ENCODE measurements at regions not wholly inside any gene's neighbourhood (a gene's known extent, or its start where the extent isn't known, plus 50 kb on each side); places are given as distances from the start of the nearest gene placed in this dataset.
"Not testable (repeated sequence)": the region's sequence is repeated elsewhere in the genome, so short reads cannot be mapped to it uniquely, and the experiment has no call there.

DNA sequence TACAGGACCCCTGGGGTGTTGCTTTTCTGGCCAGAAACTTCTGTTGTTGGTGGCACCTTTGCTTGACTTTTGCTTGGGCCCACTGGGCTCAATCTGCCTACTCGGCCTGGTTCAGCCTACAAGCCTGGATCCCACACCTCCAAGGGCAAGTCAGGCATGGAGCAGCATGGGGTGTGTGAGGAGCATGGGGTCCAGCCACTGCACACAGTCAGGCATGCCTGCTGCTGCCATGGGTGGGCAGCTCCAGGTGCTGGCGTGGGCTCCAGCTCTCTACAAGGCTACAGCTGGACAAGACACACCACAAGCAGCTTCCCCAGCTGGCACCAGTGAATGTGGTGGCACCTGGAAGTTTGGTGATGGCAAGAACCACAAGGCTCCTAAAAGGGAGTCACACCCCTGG, 1683.1 kb upstream of the ADGRL3 start:
- FAIRE-seq: no peak

DNA sequence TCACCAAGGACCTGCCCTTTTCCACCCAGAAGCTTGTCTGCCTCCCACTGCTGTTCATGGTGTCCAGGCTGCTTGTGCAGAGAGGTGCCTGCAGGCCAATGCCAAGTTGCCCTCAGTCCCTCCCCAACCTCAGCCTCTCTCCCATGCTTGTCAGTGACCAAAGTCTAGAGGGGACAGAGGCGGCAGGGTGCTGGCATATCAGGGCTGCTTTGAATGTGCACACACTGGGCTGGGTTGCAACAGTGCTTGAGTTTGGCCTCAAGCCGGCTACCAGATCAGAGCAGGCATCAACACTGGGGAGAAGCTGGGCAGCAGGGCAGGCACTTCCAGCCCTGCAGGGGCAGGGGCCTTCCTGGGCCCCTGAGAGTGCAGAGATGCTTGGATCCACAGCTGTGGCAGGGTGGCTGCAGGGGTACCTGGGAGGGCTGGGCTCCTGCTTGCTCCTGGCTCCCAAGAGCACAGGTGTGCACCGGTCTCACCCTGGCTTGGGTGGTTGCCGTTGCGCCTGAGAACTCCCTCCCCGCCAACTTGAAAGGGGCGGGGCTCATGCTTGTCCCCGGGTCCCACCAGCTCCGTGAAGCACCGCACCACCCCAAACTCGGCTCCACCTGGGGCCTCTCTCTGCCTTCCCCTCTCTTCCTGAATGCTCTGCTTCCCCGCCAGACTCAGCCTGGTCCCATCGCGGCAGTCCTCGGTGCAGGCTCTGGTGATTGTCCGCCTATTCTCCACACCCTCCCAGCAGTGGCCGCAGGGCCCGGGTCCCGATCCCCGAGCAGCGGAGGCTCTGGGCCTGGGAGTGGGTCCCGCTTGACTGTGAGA, 1681.9 kb upstream of the ADGRL3 start:
- no peak for FAIRE-seq

DNA sequence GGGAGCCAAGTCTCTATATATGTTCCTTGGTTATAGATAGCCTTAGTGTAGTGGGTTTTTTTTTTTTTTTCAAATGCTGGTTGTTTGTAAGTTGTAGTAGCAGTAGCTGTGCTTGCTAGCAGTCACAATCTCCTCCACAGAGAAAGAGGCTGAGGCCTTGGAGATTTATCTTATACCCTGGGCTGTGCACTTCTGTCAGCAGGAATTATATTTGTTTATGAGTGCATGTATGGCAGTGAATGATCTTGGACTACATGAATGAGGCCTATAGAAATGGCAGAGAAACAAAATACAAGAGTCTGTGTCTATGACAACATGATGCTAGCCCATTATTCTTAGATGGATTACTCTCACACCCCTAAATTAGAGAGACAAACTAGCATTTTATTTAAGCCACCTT, 1674.2 kb upstream of the ADGRL3 start:
- FAIRE-seq: no peak

DNA sequence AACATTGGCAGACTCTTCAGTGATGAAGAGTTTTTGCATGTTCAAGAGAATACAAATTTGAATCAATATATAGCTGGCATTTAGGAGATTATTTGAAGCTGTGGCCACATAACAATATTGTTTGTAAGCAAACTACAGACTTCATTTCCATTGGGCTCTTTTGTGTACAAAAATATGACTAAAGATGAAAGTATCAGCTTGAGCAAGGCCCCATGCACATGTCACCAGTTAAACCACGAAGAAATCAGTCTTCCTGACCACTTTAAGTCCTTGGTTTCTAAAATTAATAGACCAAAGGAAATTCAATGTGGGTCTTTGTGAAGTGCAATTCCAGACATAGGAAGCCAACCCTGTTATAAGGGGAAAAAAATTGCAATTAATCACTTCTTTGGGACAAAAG, 1664.6 kb upstream of the ADGRL3 start:
- no peak for FAIRE-seq

DNA sequence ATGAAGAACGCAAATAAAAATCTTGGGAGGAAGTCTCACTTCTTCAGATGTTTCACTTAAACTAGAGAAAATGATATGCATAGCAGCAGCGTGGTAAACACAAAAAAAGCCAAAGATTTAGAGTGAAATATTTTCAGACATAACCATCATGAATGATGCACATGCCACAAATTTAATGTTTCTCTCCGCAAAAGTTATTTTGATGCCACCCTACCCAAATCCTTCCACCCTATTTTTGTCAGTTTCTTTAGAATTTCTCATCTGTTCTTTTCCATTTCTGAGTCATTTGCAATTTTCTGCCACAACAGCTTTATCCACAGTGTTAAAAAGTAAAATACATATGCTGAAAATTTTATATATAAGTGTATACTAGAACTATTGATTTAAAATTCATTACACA, 1663.7 kb upstream of the ADGRL3 start:
- no peak for FAIRE-seq

DNA sequence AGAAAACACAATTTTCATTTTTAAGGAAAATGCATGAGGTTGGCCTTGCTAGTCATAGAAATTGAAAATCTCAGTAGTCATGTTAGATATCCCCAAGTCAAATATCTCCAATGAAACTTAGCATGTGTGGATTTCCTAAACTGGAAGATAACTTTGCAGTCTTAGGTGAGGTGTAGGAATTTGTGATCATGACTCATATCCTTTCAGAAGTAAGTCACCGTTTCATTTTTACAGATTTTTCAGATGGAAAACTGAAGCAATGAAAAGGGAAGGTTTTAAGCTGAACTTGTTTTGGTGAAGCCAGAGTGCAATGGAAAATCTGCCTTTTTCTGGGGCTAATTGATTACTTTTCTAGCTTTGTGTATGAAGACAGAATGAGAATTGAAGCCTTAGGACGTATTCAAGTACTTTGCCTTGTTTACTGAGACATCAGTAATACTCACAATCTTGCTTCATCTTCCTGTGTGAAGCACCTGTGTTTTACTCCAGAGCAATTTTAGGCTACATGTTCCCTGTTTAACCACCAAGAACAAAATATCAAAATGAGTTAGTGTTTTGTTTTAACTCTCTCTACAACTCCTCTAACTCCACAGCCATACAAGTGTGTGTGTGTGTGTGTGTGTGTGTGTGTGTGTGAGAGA, 1662.8 kb upstream of the ADGRL3 start:
- no peak for FAIRE-seq

DNA sequence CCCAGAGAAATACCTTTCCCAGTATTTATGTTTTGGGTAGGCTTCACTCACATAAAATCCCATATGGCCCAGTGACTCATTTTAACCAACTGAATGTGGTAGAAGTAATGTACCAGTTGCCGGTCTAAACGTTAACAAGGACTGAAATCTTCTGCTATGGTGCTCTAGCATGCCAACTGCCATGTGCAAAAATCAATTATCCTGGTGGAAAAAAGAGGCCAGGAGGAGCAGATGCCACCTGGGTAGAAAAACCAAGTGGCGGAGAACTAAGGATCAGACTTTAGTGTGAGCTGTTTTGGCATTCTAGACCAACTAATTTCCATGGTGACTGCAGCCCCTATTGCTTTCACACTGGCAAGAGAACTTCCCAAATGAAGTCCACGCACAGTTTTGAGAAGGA, 1660.7 kb upstream of the ADGRL3 start:
- no peak for FAIRE-seq

DNA sequence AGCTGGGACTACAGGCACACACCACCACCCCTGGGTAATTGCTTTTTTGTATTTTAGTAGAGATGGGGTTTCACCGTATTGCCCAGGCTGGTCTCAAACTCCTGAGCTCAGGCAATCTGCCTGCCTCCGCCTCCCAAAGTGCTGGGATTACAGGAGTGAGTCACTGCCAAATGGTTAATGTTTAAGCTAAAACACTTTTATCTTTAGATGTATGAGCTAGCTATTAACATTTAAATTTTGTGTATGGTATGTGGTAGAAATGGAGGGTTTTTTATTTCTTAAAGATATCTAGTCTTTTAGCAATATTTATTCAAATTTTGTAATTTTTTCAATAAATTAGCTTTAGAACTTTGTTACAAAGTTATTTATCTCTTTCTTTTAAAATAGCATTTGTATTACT, 1659.8 kb upstream of the ADGRL3 start:
- FAIRE-seq: no peak

DNA sequence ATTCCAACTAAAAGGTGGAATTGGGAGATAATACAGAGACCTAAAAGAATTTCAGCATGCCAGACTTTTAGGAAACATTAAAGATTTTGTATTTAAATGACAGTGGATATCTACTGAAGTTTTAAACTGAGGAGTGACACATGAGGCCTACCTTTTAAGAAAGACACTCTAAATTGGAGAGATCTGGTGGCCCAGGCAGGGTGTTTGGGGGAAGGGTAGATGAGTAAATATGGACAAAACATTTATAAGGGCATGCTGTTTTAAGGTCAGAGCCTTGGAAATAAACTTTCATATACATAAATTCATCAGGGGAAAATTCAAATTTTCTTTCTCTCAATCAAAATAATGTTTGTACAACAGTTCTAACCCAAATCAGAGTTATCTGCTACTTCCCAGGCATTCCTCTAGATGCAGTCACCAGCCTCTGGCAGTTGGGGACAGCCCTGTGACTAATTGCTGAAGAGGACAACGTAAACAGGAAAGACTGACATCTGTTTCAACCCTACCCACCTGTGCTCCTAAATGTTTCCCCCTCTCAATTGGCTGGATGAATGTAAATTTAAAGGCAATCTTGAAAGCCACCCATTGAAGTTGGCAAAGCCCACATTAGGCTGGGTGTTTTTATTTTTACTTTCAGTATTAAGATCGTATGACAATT, 1646.9 kb upstream of the ADGRL3 start:
- FAIRE-seq: no peak

DNA sequence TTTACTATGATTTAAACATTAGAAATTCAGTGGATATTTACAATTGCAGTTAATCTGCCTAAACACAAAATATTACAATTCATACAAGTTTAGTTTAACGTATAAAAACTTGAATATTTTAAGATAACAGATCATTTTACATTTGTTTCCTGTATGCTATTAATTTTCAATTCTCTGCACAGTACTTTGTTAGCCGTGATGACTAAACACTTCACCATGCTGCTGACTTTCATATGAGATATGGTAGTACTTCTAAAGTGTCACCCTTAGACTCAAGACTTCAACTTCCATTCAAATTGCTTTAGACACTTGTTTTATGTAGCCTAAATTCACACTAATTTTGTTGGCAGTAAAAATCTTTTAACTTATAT, 1646.4 kb upstream of the ADGRL3 start:
- no peak for FAIRE-seq

DNA sequence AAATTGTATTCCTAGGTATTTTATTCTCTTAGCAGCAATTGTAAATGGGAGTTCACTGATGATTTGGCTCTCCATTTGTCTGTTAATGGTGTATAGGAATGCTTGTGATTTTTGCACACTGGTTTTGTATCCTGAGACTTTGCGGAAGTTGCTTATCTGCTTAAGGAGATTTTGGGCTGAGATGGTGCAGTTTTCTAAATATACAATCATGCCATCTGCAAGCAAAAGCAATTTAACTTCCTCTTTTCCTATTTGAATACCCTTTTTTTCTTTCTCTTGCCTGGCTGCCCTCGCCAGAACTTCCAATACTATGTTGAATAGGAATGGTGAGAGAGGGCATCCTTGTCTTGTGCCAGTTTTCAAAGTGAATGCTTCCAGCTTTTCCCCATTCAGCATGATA, 1643.9 kb upstream of the ADGRL3 start:
- not testable (repeated sequence) for FAIRE-seq

DNA sequence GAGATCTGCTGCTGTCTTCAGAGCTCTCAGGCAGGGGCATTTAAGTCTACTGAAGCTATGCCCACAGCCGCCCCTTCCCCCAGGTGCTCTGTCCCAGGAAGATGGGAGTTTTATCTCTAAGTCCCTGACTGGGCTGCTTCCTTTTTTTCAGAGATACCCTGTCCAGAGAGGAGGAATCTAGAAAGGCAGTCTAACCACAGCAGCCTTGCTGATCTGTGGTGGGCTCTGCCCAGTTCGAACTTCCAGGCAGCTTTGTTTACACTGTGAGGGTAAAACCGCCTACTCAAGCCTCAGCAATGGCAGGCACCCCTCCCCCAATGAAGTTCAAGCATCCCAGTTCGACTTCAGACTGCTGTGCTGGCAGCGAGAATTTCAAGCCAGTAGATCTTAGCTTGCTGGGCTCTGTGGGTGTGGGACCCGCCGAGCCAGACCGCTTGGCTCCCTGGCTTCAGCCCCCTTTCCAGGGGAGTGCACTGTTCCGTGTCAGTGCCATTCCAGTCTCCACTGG, 1639.9 kb upstream of the ADGRL3 start:
- FAIRE-seq: not testable (repeated sequence)

DNA sequence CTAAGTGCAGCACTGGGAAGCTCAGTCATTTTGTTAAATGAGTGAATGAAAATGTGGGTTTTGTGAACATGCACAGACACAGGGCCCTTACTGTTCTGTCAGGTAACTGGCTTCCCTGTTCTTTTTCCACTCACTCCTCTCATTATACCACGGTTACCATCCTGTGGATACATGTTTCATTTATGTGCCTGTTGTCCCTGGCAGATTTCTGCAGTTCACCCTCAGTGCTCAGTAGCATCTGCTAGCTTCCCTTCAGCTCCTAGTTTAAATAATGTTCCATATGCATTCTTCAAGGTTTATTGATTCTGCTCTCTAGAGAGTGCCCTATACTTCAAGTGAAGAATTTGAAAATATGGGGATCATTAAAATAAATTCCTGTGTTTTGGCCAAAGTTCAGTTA, 1634.3 kb upstream of the ADGRL3 start:
- FAIRE-seq: no peak

DNA sequence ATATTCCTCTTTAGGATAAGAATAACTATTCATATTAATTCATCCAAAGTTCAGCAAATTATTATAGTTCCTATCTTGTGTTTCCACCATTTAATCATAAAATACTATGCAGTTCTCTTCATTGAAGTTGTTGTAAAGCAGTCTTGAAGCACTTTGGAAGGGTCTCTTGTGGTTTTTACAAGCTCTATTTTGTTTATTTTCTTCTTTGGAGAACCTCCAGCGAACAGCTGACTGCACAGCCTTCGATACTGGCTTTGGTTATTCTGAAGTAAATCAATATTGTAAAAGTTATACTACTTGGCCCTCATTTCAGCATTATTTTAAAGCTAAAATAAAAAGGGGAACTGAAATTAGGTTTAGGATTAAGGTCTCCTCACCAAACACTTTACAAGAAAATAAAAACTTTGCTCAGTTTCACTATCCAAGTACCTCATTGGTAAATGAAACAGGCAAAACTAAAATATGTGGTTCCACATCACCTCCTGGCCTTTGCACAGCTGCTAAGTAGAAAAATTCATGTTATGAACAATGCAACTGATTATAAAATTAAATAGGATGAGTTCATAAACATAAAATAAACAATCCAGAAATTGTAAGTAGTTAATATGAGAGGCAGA, 1629.2 kb upstream of the ADGRL3 start:
- no peak for FAIRE-seq

DNA sequence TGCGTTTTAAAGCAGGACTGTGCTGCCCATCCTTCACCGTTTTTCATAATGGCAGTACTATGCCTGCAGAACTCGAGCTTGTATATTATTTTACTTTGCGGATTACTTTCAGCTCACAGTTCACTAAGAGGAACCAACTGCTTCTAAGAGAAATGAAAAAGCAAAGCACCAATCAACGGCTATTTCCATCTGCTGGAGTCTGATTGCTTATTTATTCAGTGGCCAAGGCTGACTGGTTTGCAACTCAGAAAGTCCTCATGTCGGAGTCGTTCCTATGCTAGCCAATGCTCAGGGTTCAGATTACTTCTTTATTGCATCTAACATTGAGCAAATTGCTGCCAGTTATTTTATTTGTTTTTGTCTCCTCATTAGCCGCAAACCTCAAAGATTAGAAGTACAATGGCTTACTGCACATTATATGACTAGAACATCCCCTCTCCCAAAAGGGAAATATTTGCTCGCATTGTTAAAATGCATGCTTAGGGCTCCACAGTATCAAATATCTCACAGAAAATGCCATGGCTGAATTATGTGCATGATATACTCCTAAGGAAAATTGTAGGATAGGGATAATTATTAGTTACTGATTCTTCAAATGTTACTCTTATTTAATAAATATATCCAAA, 1628.2 kb upstream of the ADGRL3 start:
- no peak for FAIRE-seq

DNA sequence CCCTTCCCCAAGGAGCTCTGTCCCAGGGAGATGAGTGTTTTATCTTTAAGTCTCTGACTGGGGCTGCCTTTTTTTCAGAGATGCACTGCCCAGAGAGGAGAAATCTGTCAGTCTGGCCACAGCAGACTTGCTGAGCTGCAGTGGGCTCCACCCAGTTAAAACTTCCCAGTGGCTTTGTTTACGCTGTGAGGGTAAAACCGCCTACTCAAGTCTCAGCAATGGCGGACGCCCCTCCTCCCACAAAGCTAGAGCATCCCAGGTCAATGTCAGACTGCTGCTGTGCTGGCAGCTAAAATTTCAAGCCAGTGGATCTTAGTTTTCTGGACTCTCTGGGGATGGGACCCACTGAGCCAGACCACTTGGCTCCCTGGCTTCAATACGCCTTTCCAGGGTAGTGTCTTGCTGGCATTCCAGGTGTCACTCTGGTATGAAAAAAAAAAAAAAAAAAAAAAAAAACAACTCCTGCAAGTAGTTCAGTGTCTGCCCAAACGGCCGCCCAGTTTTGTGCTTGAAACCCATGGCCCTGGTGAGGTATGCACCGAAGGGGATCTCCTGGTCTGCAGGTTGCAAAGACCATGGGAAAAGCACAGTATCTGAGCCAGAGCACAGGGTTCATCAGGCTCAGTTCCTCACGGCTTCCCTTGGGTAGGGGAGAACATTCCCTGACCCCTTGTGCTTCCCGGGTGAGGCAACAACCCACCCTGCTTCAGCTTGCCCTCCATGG, 1616.1 kb upstream of the ADGRL3 start:
- no peak for FAIRE-seq

DNA sequence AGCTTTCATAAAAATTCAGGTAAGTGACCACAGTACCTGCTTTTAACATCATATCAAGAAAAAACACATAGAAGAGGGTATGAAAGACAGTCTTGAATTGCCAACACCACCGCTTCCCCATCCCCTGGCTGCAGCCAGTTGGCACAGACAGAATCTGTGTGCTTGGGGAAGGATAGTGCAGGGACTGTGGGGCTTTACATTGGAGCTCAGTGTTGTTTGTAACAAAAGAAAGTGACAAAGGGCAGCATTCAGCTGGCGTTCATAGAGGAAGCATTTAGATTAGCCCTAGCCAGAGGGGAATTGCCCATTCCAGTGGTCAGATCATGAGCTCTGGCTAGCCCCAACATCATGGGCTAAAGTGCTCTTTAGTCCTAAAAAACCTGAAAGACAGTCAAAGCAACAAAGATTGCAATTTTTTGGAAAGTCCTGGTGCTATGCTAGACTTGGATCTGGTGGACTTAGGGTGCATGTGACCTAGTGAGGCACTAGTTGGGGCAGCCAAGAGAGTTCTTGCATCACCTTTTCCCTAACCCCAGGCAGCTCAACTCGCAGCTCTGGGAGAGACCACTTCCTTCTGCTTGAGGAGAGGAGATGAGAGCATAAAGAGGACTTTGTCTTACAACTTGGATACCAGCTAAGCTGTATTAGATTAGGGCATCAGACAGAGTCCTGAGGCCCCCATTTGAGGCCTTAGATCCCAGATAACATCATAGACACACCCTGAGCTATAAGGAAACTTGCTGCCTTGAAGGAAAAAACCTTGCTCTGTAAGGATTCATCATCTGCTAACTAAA, 1602.4 kb upstream of the ADGRL3 start:
- no peak for FAIRE-seq

DNA sequence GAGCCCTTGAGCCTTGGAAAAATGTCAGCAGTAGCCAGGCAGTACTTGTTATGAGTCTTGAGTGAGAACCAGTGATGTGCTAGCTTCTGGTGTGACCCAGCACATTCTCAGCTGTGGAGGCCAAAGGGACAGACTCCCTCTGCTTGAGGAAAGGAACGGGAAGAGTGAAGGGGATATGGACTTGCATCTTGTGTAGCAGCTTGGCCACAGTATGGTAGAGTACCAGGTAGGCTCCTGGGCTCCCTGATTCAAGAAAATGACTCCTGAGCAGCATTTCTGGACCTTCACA, 1601.9 kb upstream of the ADGRL3 start:
- no peak for FAIRE-seq

DNA sequence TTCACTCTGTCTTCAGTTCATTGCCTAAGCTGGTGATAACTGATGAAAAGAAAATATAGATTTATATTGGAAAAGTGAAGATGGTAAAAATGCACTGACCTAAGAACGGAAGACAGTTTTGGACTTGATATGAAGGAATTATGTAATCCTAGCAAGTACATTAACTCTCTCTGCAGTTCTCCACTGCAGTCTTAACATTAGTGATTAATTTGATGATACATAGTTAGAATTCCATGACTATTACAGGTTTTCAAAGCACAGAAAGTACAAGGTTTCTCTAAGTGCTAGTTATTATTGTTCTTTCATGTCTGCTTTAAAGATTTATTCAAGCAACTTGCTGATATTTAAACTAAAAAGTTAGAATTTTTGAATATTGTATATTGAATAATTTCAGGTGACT, 1591.7 kb upstream of the ADGRL3 start:
- FAIRE-seq: no peak

DNA sequence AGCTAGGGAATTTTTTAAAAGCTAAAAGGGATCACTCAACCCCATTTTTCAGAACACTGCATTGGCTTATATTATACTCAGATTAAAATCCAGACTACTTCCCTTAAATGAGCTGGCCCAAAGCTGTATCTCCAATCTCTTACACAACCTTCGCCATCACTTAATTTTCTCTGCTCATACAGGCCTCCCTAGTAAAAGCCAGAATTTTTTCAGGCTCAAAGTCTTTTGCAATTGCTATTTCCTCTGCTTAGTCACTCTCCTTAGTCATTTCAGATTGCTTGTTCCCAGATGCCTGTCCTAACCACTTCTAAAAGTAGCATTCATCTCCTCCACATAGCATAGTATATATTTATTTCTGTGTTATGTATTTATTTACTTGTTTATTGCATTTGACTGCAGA, 1587.9 kb upstream of the ADGRL3 start:
- FAIRE-seq: no peak

DNA sequence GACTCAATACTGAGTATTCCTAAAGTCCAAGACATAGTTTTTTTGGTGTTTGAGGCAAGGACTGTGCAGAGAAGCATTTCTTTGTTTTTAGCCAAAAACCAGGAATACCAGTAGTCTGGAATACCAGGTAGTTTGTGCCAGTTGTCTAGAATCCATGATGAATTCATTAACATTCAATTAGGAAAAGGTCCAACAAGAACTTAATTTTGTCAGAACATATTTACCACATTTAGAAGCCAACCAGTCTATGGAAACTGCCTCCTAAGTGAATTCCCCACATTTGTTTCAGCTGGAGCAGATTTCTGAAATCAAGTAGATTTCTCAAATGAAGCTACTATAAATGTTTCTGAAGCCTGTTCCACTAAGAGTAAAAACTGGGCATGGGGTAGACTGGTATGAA, 1584.8 kb upstream of the ADGRL3 start:
- FAIRE-seq: no peak

DNA sequence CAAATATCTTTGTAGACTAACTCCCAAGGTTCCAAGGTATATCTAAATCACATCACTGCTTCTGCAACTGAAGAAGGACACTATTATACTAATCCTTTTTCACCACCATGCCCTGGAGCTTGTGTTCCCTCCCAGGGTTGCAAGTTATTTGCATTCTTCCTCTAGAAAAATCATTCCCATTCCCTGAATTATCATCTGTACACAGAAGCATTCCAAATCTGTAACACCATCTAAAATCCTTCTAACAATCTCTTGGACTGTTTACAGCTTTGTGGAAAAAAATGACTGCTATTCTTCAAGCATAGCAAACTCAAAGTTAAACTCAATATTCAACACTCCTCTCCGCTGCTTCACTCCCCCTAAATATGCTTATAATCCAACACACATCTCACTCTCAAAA, 1570.8 kb upstream of the ADGRL3 start:
- FAIRE-seq: no peak

All from colon (tissue), 2 donors.